ENCODE measurements at regions not wholly inside any gene's neighbourhood (a gene's known extent, or its start where the extent isn't known, plus 50 kb on each side); places are given as distances from the start of the nearest gene placed in this dataset.

- no peak overlapping the region for H3K4me3 ChIP-seq (ENCODE audit: low read length)
- no peak for TF ChIP-seq ZNF274 (IDR thresholded peaks at IDR 0.05; ENCODE audit: low read depth, low read length)
Observed at GRCh38 chr10:2097937-2098336, 360.6 kb upstream of the ADARB2 start.

DNA sequence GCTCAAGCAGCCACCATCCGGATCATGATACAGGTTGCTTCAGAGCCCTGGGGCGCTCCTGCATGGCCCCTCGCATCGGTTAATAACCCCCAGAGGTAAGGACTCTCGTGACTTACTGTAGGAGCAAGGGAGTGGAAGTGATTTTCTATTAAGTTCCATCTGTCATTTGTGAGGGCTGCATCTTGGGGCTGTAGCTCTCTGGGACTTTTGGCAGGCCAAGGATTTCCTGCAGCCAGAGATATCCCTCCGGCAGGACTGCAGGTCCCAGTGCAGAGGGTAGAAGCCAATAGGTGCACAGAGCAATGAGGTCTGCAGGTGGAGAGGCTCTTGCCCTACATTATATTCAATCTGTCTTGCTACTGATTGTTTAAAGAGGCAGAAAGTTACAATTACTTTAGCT lies 356.8 kb upstream of the ADARB2 start:
- TF ChIP-seq ZNF274 (IDR thresholded peaks at IDR 0.05; ENCODE audit: low read depth, low read length) = no peak
- no peak overlapping the region for H3K4me3 ChIP-seq (ENCODE audit: low read length)

- TF ChIP-seq ZNF274 (IDR thresholded peaks at IDR 0.05; ENCODE audit: low read depth, low read length) = no peak
- no peak overlapping the region for H3K4me3 ChIP-seq (ENCODE audit: low read length)
Observed at GRCh38 chr10:2083591-2083990, 346.3 kb upstream of the ADARB2 start.

DNA sequence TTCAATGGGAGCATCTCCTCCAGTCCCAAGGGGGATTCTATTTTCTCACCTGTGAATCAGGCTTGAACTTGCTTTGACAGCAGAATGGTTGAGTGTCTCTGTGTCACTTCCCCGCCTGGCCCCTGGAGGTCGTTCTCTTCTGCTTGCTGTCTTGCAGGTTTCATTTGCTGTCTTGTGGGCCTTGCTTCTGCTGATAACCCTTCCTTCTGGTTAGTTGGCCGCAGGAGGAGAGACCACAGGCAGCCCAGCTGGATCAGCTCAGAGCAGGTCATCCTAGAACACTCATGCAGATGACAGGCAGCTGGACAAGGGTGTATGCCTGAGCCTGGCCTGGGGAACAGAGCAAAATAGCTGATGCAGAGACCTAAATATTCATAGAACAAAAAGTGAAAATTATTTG lies 344.2 kb upstream of the ADARB2 start:
- no peak for TF ChIP-seq ZNF274 (IDR thresholded peaks at IDR 0.05; ENCODE audit: low read depth, low read length)
- no peak overlapping the region for H3K4me3 ChIP-seq (ENCODE audit: low read length)

GRCh38 chr10:2079603-2080078 lies 342.3 kb upstream of the ADARB2 start:
- no peak for TF ChIP-seq ZNF274 (IDR thresholded peaks at IDR 0.05; ENCODE audit: low read depth, low read length)
- no peak overlapping the region for H3K4me3 ChIP-seq (ENCODE audit: low read length)

DNA sequence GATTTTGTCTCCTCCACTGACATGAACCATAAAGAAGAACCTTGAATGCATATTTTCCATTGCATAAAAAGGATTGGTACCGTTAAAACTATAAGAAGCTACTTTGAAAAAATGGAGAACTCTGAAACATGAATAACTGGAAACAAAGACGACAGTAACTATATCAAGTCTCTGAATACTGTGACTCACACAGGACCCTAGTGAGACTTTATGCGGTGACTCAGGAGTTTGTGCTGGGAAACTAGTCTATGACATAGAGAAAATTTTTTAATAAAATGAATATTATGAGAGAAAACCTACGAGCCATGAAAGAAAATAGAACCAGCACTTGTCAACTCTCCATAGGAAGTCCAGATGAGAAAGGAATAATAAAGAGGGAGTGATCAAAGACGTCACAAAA lies 339.9 kb upstream of the ADARB2 start:
- no peak overlapping the region for H3K4me3 ChIP-seq (ENCODE audit: low read length)
- no peak for TF ChIP-seq ZNF274 (IDR thresholded peaks at IDR 0.05; ENCODE audit: low read depth, low read length)

DNA sequence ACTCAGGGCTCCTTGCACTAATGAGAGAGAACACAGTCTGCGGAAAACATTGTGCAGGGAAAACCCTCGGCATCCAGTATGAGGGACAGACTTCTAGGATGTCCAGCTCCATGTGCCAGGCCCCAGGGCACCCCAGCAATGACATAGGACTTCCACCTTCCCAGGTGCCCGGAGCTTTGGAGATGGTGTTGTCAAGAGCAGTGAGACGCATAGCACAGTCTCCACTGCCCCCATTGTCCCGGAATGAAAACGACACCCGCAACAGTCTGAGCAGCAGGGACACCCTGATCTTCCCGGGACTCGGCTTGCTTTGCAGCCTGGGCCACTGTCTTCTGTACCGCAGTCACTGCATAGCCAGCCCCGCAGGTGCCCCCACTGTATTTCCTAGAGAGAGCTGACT lies 339.2 kb upstream of the ADARB2 start:
- TF ChIP-seq ZNF274 (IDR thresholded peaks at IDR 0.05; ENCODE audit: low read depth, low read length) = no peak
- no peak overlapping the region for H3K4me3 ChIP-seq (ENCODE audit: low read length)

- H3K4me3 ChIP-seq (ENCODE audit: low read length) = no peak overlapping the region
- TF ChIP-seq ZNF274 (IDR thresholded peaks at IDR 0.05; ENCODE audit: low read depth, low read length) = no peak
Observed at GRCh38 chr10:2067015-2067414, 329.7 kb upstream of the ADARB2 start.

DNA sequence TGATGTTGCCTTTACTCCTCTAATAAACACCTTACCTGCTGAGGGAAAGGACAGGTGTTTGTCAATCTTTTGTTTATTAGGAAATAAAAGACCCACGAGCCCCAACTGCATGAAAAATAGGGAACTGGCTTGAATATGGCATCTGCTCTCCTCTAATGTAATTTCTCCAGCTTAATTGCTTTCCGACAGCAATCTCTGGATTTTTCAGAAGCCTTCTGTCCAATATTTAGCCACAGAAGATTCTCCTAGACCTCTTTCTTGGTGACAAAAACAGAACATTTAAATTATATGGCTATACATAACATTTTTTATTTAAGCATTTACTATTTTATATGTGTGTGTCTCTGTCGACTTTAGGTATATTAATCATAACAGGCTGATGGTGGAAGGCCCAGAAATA lies 317.4 kb upstream of the ADARB2 start:
- no peak for TF ChIP-seq ZNF274 (IDR thresholded peaks at IDR 0.05; ENCODE audit: low read depth, low read length)

DNA sequence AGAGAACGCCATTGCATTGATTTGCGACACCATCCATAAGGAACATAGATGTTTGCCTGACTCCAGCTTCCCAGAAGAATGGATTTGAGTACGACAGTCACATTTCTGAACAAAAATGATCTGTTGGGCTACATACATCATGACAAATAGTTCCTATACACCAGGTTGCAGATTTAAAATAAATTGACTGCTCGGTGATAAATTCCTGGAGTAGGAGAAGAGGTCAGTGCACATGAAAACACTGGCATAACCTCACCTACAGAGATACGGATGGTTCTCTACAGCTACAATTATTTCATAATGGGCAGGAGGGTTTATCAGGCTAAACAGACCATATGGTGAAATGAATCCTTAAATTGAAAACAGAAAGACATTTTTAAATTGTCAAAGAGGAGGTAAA lies 316.5 kb upstream of the ADARB2 start:
- TF ChIP-seq ZNF274 (IDR thresholded peaks at IDR 0.05; ENCODE audit: low read depth, low read length) = no peak
- no peak overlapping the region for H3K4me3 ChIP-seq (ENCODE audit: low read length)

More for the DNA sequence above, 317.4 kb upstream of the ADARB2 start:
- no peak overlapping the region for H3K4me3 ChIP-seq (ENCODE audit: low read length)

- no peak overlapping the region for H3K4me3 ChIP-seq (ENCODE audit: low read length)
Observed at GRCh38 chr10:2051108-2051507, 313.8 kb upstream of the ADARB2 start.

GRCh38 chr10:2049560-2049959 lies 312.2 kb upstream of the ADARB2 start:
- no peak overlapping the region for H3K4me3 ChIP-seq (ENCODE audit: low read length)
- TF ChIP-seq ZNF274 (IDR thresholded peaks at IDR 0.05; ENCODE audit: low read depth, low read length) = no peak

More at GRCh38 chr10:2051108-2051507, 313.8 kb upstream of the ADARB2 start:
- TF ChIP-seq ZNF274 (IDR thresholded peaks at IDR 0.05; ENCODE audit: low read depth, low read length) = no peak

DNA sequence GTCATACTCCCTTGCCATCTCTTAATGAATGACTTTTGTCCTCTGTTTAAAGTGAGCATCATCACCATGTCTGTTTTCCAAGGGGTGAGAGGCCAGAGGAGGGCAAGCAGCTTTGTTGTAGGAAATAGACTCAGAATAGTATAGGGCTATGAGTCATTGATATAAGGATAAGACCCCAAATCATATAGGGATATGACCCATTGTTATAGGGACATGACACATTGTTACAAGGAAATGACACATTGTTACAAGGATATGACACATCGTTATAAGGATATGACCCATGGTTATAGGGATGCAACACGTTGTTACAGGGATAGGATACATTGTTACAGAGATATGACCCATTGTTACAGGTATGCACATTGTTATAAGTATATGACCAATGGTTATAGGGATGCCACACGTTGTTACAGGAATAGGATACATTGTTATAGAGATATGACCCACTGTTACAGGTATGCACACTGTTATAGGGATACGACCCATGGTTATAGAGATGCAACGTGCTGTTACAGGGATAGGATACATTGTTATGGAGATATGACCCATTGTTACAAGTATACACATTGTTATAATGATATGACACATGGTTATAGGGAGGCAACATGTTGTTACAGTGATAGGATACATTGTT lies 311.1 kb upstream of the ADARB2 start:
- TF ChIP-seq ZNF274 (IDR thresholded peaks at IDR 0.05; ENCODE audit: low read depth, low read length) = no peak
- no peak overlapping the region for H3K4me3 ChIP-seq (ENCODE audit: low read length)

GRCh38 chr10:2047679-2048078 lies 310.4 kb upstream of the ADARB2 start:
- no peak overlapping the region for H3K4me3 ChIP-seq (ENCODE audit: low read length)
- TF ChIP-seq ZNF274 (IDR thresholded peaks at IDR 0.05; ENCODE audit: low read depth, low read length) = no peak

DNA sequence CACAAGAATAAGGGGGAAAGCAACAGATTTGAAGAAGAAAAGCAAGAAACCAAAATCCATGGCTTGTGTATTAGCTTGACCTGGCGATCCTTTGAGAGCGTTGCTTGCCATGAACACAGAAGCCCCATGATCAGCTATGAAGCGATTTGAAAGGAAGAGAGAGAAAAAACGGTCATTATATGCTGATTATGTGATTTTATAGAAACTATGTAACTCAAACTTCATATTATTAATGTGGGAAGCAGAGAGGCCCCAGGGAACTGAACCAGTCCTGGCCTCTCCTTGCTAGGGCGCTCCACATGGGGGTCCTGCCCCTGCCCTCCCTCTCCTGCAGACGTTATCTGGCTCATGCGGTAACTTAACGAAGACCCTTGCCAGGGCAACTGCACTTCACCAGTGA lies 306.1 kb upstream of the ADARB2 start:
- no peak for TF ChIP-seq ZNF274 (IDR thresholded peaks at IDR 0.05; ENCODE audit: low read depth, low read length)

DNA sequence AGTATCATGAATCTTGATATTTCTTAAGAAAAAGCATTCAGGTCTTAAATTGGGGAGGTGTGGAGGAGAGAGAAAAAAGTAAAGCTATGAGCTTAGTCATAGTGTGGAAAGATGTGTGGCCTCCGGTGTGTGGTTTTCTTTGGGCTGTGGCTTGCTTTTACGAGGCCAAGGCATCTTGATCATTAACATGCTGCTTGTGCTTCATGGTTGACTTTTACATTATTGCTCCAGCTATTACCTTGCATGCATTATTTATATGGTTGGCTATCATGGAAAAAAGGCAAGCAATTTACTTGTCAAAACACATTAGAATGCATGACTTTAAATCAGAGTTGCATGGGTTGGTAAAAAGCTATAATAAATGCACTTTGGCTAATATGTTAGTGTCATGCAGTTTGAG lies 300.7 kb upstream of the ADARB2 start:
- no peak for TF ChIP-seq ZNF274 (IDR thresholded peaks at IDR 0.05; ENCODE audit: low read depth, low read length)
- H3K4me3 ChIP-seq (ENCODE audit: low read length) = no peak overlapping the region

More for the DNA sequence above, 306.1 kb upstream of the ADARB2 start:
- H3K4me3 ChIP-seq (ENCODE audit: low read length) = no peak overlapping the region

Data from GM08714 (cell line).